Heart right ventricle (tissue), 16 donors: ENCODE measurements at regions not wholly inside any gene's neighbourhood (a gene's known extent, or its start where the extent isn't known, plus 50 kb on each side); places are given as distances from the start of the nearest gene placed in this dataset.
A peak's percentile ranks its signal among the peaks of the same experiment; 100 is the strongest.
"Not testable (repeated sequence)": the region's sequence is repeated elsewhere in the genome, so short reads cannot be mapped to it uniquely, and the experiment has no call there.

Experiments
- ATAC-seq, 8 donors: fragments of 200-7000 bp; cut with Tn5 transposase; one replicate each; pipeline ENCODE4 v1.9.1; 2020; ENCODE audit warnings: mild to moderate bottlenecking in 8 of 8, moderate library complexity in 8 of 8, moderate number of reproducible peaks in 1 of 8
- DNase-seq, 2 donors: peaks; one replicate each; pipeline ENCODE4 v3.0.0-alpha.2; 2020
- H3K27ac ChIP-seq, 10 donors: fragments of 200-600 bp; sonication (generic) in 2 of 10; one replicate each; pipeline versions ENCODE4 v1.5.0 to v1.8.0; 2020 to 2022; ENCODE audit warnings: mild to moderate bottlenecking in 3 of 10
- H3K27me3 ChIP-seq, 7 donors: fragments of 200-600 bp; one replicate each; pipeline ENCODE4 v1.8.0; 2021 to 2022; ENCODE audit warnings: mild to moderate bottlenecking in 2 of 7
- H3K36me3 ChIP-seq, 9 donors: fragments of 200-600 bp; sonication (generic) in 1 of 9; one replicate each; pipeline versions ENCODE4 v1.5.0 to v1.8.0; 2020 to 2022; ENCODE audit warnings: mild to moderate bottlenecking in 2 of 9
- H3K4me1 ChIP-seq, 9 donors: fragments of 200-600 bp; sonication (generic) in 1 of 9; one replicate each; pipeline versions ENCODE4 v1.5.0 to v1.8.0; 2020 to 2022; ENCODE audit warnings: mild to moderate bottlenecking in 4 of 9
- H3K4me3 ChIP-seq, 10 donors: fragments of 200-600 bp; sonication (generic) in 2 of 10; one replicate each; pipeline versions ENCODE4 v1.5.0 to v1.8.0; 2020 to 2022; ENCODE audit warnings: mild to moderate bottlenecking in 7 of 10, moderate library complexity in 2 of 10
- H3K9me3 ChIP-seq, 11 donors: fragments of 200-600 bp in 10 of 11; sonication (generic) in 2 of 11; one replicate each; pipeline versions ENCODE4 v1.5.0 to v1.8.0; 2013 to 2022; ENCODE audit warnings: mild to moderate bottlenecking in 2 of 11, control low read depth in 1 of 11, moderate library complexity in 1 of 11
- WGBS, 2 donors: extraction: QIAGEN DNeasy Blood & Tissue Kit; methylation state at CpG; one replicate each; pipeline ENCODE4 v1.1.7; 2013; ENCODE audit warnings: inconsistent platforms in 1 of 2; 5-methylcytosine and 5-hydroxymethylcytosine counted together
- intact Hi-C, 10 donors: fragments of 100-400 bp; cut with DNase I; formaldehyde crosslinking; loops; one replicate each; pipeline versions ENCODE4 v1.11.1 to v1.14.2; 2022
- TF ChIP-seq, protein P1 (sequence below), 9 donors: fragments of 200-600 bp; sonication (generic) in 2 of 9; IDR thresholded peaks; one replicate each; pipeline versions ENCODE4 v1.5.0 to v1.8.0; 2021 to 2022; ENCODE audit warnings: antibody characterized with exemption in 9 of 9, mild to moderate bottlenecking in 5 of 9, moderate library complexity in 1 of 9
- donor health status: Arrhythmogenic right ventricular cardiomyopathy.
- donor health status: ischemic (EF 13 %, LVEDD 7.1; RV severe dilation, severe dysfunction).
- donor health status: healthy with polysubstance abuse.
- donor health status: DM: no; HTN: yes; CAD: no.
- donor health status: DM: no; HTN: no; CAD: no.
- donor health status: ischemic (EF 25% LVEDD 6.9; RV normal size, moderate dysfunction).
- donor health status: ischemic (EF 25% LVEDD 5.7; RV mildly dilated, moderate dysfunction).
- donor health status: healthy.
- donor health status: DM: yes; HTN: yes; CAD: no.
- donor health status: Ischemic cardiomyopathy.
- donor health status: ischemic (EF 35%, LVEDD 5.7; RV mildly dilated, moderate dysfunction).
- donor health status: nonischemic (EF 11% LVEDD 7.7; RV severe dilation, severe dysfunction).
- donor health status: DM: yes; HTN: yes; CAD: no.
- donor health status: PGD.
- donor health status: ischemic (EF 29% LVEDD 5.4; RV normal size, mild dysfunction).
- donor health status: nonischemic (EF 23%, LVEDD 6.1; RV moderate dilation, normal function).

DNA sequence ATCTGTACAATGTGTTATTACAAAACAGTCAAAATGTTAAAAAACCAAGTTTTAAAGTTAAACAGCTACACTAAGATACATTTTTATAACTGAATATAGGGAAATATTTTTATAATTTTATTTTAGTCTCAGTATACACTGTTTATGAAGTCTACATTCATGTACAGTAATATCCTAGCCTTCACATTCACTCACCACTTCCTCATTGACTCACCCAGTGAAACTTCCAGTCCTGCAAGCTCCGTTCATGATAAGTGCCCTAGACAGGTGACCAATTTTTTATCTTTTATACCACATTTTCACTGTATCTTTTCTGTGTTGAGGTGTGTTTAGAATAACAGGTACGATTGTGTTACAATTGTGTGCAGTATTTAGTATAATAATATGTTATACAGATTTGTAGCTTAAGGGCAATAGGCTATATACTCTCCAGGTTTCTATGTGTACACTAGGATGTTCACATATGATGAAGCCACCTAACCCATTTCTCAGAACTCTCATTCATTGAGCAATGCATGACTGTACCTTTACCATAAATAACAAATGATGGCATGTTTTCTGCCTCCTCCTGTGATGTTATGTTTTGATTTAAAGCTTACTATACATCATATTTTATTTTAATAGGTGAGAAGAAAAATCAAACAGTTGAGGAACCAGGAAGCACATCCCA, 388.4 kb upstream of the NDN start:
- H3K4me1 ChIP-seq: no peaks in the 10 kb centered on the region
- no peak overlapping the region for H3K4me3 ChIP-seq
- H3K27me3 ChIP-seq: no peaks in the 10 kb centered on the region
- DNase-seq (no peak), ATAC-seq (no peak)
- intact Hi-C loops: no loop called here
- 51% methylated on average over 2 of the region's 2 CpGs for WGBS, 2 donors
- TF ChIP-seq, protein P1, sequence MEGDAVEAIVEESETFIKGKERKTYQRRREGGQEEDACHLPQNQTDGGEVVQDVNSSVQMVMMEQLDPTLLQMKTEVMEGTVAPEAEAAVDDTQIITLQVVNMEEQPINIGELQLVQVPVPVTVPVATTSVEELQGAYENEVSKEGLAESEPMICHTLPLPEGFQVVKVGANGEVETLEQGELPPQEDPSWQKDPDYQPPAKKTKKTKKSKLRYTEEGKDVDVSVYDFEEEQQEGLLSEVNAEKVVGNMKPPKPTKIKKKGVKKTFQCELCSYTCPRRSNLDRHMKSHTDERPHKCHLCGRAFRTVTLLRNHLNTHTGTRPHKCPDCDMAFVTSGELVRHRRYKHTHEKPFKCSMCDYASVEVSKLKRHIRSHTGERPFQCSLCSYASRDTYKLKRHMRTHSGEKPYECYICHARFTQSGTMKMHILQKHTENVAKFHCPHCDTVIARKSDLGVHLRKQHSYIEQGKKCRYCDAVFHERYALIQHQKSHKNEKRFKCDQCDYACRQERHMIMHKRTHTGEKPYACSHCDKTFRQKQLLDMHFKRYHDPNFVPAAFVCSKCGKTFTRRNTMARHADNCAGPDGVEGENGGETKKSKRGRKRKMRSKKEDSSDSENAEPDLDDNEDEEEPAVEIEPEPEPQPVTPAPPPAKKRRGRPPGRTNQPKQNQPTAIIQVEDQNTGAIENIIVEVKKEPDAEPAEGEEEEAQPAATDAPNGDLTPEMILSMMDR (IDR thresholded peaks at IDR 0.05): no peak
- H3K9me3 ChIP-seq: peaks cover 0 to 47% (median 5%) of the 10 kb centered on the region in 11 donors
- H3K27ac ChIP-seq: no peak overlapping the region
- no peaks in the 10 kb centered on the region for H3K36me3 ChIP-seq

DNA sequence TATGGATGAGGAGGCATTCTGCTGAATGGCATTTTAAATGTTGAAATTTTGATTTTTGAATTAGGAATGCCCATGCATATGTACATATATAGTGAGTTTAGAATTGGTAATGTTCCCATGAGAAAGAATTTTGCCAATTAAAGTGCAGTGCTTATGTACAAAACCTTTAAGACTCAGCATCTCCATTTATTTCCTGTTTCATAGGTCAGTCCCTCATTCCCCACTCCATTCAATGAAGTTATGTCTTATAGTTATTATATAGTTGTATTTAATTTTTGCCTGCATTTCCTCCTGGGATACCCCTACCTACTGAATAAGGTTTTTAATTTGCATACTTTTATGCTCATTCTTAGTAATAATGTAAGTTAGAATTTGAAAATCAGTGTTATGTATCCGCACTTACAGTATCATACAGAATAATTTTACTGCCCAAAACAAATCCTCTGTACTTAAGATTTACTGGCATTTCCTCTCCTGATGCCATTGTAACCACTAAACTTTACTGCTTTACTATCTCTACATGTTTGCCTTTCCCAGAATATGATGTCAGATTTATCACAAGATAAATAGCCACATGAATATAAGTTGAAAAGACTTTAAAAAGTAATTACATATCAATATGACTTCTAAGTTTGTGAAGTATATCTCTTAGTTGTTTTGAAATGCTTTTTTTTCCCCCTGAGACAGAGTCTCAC, 389.1 kb upstream of the NDN start:
- peaks cover 0 to 47% (median 5%) of the 10 kb centered on the region in 11 donors for H3K9me3 ChIP-seq
- WGBS, 2 donors: 83 to 86% methylated on average over 1 of the region's 1 CpG
- ATAC-seq: no peak
- H3K36me3 ChIP-seq: no peaks in the 10 kb centered on the region
- DNase-seq: no peak
- TF ChIP-seq, protein P1 (IDR thresholded peaks at IDR 0.05): no peak
- H3K27me3 ChIP-seq: no peaks in the 10 kb centered on the region
- no peak overlapping the region for H3K4me3 ChIP-seq
- H3K4me1 ChIP-seq: no peaks in the 10 kb centered on the region
- intact Hi-C loops: no loop called here
- H3K27ac ChIP-seq: no peak overlapping the region

DNA sequence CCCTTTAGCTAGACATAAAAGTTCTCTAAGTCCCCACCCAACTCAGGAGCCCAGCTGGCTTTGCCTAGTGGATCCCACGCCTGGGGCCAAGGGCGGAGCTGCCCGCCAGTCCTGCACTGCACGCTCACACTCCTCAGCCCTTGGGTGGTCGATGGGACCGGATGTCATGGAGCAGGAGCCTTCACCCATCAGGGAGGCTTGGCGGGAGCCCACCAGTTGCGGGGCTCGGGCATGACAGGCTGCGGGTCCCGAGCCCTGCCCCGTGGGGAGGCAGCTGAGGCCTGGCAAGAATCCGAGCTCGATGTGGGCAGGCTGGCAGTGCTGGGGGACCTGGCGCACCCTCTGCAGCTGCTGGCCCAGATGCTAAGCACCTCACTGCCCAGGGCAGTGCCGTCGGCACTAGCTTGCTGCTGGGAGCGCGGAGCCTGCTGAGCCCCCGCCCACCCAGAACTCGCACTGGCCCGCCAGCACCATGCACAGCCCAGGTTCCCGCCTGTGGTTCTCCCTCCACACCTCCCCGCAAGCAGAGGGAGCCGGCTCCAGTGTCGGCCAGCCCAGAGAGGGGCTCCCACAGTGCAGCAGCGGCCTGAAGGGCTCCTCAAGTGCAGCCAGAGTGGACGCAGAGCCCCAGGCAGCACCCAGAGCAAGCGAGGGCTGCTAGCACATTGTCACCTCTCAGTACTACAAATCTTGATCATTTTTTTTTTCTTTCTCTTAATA, 391.4 kb upstream of the NDN start:
- Histone ChIP-seq H3K27ac (no peak overlapping the region), H3K27me3 (no peaks in the 10 kb centered on the region), H3K4me1 (no peaks in the 10 kb centered on the region), H3K4me3 (no peak overlapping the region), H3K36me3 (no peaks in the 10 kb centered on the region), H3K9me3 (peaks cover 0 to 39% (median 5%) of the 10 kb centered on the region in 11 donors)
- TF ChIP-seq, protein P1 (IDR thresholded peaks at IDR 0.05): no peak
- intact Hi-C loops: no loop called here
- ATAC-seq (peak in 1 of 8 donors; percentile 34), DNase-seq (no peak)
- WGBS, 2 donors: 90 to 92% methylated on average over 29 of the region's 29 CpGs

DNA sequence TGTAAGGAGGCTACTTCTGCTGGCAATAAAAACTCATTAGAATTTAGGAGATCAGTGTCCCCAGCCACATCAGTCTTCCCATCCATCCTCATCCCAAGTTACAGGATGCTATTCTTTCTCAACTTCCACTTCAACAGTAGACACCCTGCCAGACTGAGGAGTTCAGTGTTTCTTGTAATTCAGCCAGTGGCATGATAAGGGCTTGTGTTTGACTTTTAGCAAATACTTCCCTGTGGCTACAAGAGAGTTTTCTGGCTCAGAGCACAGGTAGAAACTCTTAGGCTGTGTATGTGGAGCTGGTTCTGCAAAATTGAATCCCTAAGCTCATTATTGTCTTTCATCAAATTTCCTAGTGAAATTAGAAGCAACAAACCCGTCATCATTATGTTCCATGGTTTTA, 401.8 kb upstream of the NDN start:
- H3K9me3 ChIP-seq: peaks cover 0 to 65% (median 0%) of the 10 kb centered on the region in 11 donors
- intact Hi-C loops, H3K4me3 ChIP-seq, H3K4me1 ChIP-seq, ATAC-seq, DNase-seq, H3K27ac ChIP-seq, H3K36me3 ChIP-seq, H3K27me3 ChIP-seq: not testable (repeated sequence)
- WGBS, 2 donors: 44 to 48% methylated on average over 1 of the region's 1 CpG

DNA sequence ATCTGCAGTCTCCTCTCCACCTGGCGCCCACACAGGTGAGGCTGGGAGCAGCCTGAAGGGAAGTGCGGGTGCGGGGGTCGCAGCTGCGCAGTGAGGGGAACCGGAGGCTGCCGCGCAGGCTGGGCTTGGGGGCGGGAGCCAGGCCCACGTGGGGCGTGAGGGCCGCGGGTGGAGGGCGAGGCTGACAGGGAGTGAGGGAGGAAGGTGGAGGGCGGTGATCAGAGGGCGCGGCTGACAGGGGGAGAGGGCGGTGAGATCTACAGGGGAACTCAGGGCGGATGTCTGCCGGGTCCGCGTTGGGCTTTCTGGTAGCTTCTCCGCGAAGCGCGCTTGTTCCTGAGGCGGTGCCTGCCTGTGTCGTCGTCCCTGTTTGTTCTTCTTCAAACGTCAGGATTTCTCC, 414.4 kb upstream of the NDN start:
- H3K27ac ChIP-seq, DNase-seq, ATAC-seq, H3K36me3 ChIP-seq, H3K4me3 ChIP-seq, intact Hi-C loops, H3K4me1 ChIP-seq, H3K27me3 ChIP-seq, H3K9me3 ChIP-seq: not testable (repeated sequence)
- 16 to 18% methylated on average over 26 to 27 of the region's 30 CpGs for WGBS, 2 donors

DNA sequence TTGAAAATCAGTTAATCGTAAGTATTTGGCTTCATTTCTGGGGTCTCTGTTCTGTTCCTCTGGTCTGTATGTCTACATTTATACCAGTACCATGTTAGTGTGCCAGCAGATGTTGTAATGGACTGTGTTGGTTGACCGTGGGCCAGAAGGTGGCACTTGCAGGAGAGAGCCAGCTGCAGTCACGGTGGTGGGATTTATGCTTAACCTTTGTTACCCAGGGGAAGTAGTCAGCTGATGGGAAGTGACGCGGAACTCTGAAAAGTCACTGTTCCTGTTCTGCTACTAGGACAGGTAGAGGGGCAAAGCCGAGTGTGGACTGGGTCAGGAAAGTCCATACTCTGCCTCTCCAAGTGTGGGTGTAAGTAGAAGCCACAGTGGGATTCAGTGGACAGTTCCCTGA, 420.4 kb upstream of the NDN start:
- H3K4me3 ChIP-seq, DNase-seq, H3K27ac ChIP-seq, H3K27me3 ChIP-seq, H3K36me3 ChIP-seq, ATAC-seq, intact Hi-C loops, H3K4me1 ChIP-seq: not testable (repeated sequence)
- WGBS, 2 donors: 64 to 73% methylated on average over 5 to 6 of the region's 6 CpGs
- peaks cover 0 to 11% (median 0%) of the 10 kb centered on the region in 11 donors for H3K9me3 ChIP-seq

DNA sequence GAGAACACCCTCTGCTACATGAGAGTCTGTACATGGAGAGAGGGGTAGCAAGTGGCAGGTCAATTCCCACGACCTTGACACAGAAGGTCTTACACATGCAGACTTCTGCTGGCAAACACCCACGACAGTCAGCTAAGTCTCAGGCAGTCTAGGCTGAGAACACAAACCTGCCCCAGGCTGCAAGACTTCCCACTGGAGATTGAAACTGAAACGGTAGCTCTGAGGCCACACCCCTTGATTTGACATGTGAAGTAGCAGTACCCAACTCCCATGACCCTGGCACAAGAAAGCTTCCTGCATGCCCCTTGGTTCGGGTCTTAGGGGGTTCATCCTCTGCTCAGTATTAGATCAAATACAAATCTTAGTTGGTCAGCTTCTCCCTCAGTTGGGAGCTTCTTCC, 420.8 kb upstream of the NDN start:
- WGBS, 2 donors: 23 to 27% methylated on average over 3 of the region's 4 CpGs
- H3K4me3 ChIP-seq, H3K4me1 ChIP-seq, H3K27me3 ChIP-seq, intact Hi-C loops, H3K36me3 ChIP-seq, ATAC-seq, H3K27ac ChIP-seq, DNase-seq: not testable (repeated sequence)
- peaks cover 0 to 15% (median 0%) of the 10 kb centered on the region in 11 donors for H3K9me3 ChIP-seq

DNA sequence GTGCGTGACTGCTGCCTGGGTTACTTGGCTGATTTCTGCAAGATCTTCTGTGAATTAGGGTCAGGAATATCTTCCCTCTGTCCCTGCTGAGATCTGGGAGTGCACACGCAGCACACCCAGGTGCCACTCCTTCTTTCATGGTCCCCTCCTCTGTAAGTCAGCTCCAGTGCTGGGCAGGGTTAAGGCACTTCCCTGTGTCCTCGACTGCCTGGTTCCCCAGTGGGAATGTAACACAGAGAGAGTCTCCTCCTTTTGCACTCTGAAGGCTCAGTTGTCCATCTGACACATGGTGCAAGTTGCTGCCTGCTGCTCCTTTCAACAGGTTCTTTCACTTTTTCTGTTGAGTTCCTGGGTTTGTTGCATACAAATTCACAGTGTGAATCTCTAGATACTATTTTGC, 421.2 kb upstream of the NDN start:
- H3K27me3 ChIP-seq, H3K36me3 ChIP-seq, ATAC-seq, H3K4me1 ChIP-seq, H3K4me3 ChIP-seq, intact Hi-C loops, H3K27ac ChIP-seq, DNase-seq: not testable (repeated sequence)
- 57 to 66% methylated on average over 3 of the region's 3 CpGs for WGBS, 2 donors
- H3K9me3 ChIP-seq: peaks cover 0 to 17% (median 0%) of the 10 kb centered on the region in 11 donors
